Activated naive CD4-positive, alpha-beta T cell treated with Interleukin-2 at 50 U/mL for 16 hours (primary cell): ENCODE measurements at regions not wholly inside any gene's neighbourhood (a gene's known extent, or its start where the extent isn't known, plus 50 kb on each side); places are given as distances from the start of the nearest gene placed in this dataset.
"Not testable (repeated sequence)": the region's sequence is repeated elsewhere in the genome, so short reads cannot be mapped to it uniquely, and the experiment has no call there.

Experiments
- DNase-seq: peaks from one replicate; pipeline ENCODE4 v3.0.0-alpha.2; 2020

DNA sequence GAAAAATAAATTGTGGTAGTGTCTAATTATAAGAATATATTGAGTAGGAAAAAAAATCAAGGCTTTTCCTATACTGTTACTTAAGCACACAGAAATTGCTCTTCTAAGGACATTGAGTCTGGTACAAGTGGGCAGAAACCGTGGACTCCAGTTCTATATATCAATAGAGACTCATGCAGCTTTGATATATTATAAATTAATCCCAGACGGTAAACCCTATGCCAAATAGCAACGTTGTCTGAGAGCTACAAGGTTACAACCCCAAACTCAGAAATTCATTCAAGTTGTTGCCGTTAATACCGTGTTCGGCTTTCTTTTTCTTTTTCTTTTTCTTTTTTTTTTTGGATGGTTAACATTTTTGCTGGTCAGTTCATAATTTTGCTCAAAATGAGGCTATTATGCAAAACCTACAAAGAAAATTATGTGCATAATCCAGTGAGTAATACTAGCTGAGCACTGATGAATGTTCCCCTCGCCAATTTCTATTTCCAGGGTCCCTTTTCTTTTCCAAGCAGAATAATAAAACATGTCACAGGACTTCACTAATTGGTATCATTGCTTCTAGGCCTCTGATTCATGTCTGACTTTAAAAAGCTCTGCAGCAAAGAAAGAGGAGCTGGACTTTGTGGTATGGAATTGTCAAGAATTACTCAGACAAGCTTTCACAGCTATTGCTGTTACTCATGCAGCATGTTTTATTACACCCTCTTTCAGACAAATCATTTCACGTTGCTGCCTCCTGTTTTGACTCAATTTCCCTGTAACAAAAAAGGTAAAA, 737.7 kb downstream of the NLGN4X start:
- no peak for DNase-seq

DNA sequence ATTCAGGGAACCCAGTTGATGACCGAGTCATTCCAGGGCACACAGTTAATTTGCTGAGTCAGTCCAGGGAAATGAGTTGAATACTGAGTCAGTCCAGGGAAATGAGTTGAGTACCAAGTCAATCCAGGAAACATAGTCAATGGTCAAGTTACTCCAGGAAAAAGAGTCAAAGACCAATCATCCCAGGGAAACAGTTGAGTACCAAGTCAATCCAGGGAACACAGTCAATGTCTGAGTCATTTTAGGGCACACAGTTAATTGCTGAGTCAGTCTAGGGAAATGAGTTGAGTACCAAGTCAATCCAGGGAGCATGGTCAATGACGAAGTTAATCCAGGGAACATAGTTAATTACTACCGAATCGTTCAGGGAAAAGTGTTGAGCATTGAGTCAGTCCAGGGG, 754.4 kb downstream of the NLGN4X start:
- DNase-seq = no peak

DNA sequence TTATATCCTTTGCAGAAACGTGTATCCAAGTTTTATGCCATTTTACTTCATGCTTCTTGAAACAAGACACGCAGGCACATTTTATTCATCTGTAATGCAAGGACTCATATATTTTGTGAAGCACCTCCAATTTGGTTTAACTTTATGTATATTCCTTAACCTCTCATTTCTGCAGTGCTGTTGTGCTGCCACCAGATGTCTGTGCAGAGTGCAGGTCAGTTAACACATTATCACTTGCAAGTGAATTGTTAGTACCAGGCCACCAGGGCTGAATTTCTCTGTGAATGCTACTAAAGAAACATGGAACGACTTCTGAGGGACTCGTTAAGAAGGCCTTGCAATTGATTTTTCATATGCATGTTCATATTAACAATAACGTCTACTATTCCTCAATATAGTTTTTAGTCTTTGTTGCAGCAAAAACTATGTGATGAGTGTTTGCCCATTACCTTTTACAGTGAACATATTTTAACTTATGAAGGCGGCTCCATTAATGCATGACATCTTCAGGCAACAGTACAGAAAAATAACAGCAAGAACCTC, 770.3 kb downstream of the NLGN4X start:
- DNase-seq = no peak

DNA sequence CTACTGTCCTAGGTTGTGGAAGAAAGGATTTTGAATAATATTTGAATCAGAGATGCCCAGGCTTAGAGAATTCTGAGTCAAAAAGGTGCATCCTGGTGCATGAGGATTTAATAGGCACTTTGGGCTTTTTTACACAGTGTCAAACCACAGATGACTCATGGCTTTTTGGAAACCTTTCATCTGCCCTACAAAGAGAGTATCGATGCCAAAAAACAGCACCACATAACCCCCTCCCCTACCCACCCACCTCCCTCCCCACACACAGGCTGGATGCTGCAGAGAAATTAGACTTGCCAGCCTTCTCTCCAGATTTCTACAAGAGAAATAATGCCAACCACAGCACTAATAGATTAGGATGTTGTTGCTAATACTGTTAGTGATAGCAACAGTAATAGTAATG, 779.3 kb downstream of the NLGN4X start:
- no peak for DNase-seq

DNA sequence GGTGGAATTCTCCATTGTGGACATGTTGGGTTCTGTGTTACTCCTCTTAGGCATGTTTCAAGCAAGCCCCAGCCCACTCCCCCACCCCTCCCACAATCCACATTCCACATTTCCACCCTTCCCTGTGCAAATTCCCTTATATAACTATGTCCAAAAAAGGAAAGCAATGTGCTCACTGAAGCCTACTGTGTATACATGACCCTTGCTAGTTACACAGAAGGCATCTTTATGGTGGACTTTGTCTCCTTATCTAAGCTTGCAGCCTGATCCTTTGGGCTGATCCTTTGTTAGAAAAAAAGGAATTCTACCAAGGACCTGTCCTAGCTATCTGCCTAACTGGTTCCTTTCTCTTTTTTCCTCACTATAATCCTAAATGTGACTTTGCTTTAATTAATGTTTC, 796.8 kb downstream of the NLGN4X start:
- DNase-seq = no peak

DNA sequence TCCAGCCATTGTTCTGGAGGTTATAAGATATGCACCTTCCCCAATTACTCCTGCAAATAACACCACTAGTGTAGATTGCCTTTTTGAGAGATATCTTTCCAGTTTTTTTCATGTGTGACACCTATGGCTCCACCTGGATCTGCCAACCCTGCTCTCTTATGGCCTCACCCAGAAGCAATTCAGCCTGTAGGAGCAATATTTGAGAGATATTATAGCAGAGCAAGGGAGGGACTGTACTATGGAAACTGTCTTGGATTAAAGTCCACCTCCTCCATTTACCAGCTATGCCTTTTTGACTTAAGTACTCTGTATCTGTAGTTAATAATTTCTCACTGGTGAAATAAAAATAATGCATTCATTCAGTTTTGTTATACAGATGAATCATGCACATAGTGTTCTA, 803.5 kb downstream of the NLGN4X start:
- DNase-seq = no peak

DNA sequence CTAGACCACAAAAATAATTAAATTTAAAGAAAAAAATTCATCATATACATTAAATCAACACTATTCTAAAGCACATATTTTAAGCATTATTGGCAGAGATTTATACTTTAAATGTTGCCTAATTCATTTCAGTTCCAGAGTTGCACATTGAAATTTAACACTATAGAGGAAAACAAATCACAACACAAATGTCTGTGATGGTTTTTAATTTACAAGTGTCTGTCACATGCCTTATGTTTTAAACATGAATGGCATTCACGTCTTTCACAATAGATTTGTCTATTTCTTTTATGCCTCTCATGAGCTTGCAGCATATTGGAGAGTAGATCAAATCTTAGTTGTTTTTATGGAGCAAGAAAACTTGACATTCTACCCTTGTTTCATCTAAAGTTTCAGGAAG, 811.3 kb downstream of the NLGN4X start:
- DNase-seq = no peak

DNA sequence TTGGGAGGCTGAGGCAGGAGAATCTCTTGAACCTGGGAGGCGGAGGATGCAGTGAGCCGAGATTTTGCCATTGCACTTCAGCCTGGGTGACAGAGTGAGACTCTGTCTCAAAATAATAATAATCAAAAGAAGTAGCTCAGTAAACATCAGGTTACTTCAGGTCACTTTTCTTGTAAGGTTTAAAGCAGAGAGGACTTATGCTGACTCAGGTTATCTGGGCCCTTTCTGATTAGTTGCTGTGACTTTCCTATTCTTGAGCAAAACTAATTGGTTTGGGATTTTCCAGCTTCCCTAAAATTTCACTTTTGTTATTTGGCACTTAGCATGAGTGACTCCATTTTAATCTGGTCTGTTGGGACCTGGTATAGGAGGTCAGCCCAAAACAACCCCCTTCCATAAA, 812.9 kb downstream of the NLGN4X start:
- no peak for DNase-seq

DNA sequence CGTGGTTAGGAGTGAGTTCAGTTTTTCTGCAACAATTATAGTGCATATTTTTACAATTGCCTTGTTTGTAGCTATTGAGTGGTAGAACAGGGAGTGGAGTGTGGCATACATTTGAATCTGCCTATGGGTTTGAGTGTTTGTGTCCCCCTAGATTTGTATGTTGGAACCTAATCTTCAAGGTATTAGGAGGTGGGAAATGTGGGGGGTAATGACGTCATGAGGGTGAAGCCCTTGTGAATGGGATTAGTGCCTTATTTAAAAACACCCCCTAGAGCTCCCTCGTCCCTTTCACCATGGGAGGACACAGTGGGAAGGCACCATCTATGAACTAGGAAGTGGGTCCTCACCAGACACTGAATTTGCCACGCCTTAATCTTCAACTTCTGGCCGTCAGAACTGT, 819.6 kb downstream of the NLGN4X start:
- DNase-seq = no peak

DNA sequence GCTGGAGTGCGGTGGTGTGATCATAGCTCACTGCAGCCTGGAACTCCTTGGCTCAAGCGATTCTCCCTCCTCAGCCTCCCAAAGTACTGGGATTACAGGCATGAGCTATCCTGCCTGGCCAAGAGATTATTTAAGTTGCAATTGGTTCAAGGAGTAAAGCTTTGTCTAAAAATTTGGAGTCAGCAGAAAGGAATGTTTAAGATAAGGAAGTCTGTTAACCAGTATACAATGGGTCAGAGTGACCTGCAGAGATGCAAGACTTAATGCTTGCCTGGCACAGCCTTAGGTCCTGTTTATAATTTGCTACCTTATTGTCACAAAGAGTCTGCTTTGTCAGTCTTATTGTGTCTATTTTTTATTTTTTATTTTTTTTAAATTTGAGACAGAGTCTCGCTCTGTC, 826.2 kb downstream of the NLGN4X start:
- no peak for DNase-seq

DNA sequence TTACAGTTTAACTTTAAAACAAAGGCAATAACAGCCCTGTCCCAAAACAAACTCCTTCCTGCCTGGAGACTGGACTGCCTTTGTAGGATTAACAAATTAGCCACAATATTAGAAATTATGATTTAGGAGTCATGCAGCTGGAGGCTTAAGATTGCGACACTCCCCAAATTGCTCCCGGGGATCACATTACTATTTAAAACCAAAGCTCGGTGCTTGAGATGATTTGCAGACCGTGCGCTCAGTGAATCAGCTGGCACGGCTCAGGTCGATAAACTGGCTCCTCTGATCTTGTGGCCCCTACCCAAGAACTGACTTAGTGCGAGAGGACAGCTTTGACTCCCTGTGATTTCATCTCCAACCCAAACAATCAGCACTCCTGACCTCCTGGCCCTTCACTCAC, 829.3 kb downstream of the NLGN4X start:
- no peak for DNase-seq

DNA sequence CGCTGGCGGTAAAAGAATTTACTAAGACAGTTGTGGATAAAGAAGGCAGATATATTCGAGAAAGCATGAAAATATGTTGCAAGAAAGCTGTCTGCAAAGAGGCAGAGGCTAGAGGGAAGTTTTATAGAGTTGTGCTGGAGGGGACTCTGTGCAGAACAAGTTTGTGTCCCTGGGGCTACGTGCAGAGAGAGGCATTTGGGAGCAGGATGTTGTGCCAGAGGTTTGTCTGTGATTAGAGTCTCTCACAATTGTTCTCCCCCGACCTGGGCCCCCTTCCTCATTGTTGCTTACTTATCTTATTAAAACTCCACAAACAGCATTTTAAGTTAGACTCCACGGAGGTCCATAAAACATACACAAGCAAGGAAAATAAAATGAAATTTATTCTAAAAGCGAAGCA, 831.3 kb downstream of the NLGN4X start:
- DNase-seq = no peak

DNA sequence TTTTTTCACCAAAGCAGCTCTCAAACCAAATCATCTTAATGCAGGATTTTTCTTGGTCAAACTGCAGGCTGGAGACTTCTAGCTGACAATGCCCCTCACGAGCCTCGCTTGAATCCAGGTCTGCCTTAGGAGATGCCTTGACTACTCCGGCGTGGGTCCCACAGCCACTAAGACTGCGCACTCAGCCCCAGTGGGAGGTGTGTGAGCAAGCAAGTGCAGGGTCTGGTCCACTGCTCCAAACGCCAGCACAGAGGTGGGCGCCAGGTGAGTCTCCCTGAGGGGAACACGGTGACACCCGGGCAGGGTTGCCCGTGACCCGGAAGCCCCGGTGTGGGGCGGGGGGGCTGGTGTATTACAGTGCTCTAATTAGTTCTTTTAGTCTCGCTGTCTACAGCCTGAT, 838.3 kb downstream of the NLGN4X start:
- DNase-seq = no peak

DNA sequence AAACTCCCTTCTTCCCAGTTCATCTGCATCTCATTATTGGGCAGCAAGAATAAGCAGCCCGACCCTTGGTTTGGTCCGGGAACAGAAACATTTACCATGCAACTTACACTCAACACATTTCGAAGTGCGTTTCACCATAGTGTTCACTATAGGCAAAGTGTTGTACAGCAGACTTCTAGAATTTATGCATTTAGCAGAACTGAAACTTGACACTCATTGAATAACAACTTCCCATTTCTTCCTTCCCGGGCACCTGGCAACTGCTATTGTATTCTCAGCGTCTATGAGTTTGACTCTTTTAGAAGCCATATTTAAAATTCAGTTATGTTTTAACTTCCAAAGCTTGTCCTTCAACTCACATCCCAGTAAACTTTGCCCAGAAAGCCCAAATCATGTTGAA, 840.6 kb downstream of the NLGN4X start:
- DNase-seq = no peak

DNA sequence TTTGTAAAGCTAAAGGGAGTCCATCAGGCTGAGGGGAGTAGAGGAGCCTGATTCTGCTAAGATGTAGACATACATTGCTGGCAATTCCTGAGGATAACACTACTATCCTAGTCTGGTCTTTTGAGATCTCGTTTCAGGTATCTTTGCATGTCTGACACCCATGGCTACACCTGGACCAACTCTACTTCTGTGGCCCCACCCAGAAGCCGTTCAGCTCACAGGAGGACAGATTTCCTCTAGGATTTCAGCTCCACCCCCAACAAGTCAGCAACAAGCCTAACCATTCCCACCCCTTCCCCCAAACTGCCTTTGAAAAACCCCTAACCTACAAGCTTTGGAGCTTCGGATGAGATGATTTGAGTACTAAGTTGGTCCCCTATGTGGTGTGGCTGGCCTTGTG, 848.2 kb downstream of the NLGN4X start:
- no peak for DNase-seq

DNA sequence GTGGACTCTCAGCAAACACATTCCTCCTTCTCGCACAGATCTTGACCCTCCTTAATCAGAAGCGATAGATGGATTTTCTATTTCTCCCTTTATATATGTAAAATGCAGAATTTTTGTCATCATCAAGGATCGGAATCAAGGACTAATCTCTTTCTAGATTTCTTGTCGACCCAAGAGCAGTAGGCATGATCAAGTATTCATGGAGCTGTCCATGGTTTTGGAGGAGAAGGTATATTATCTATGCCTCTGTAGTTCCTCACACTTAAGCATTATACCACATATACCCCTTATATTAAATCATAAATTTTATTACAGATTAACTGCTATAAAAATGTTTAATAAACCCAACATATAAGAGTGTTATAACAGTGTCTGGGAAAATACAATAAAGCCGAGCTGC, 886.8 kb downstream of the NLGN4X start:
- DNase-seq = no peak

DNA sequence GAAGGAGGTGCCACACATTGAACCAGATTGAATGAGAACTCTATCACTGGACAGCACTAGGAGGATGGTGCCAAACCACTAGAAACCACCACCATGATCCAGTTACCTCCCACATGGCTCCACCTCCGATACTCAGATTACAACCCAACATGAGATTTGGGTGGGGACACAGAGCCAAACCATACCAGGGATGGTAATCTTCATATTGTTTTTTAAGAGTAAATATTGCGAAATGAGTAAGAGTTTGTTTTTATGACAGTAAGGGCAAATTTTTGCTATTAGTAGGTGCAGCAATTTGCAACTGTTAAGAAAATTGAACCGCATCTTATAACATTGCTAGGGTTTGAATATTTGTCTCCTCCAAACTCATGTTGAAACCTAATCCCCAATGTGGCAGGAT, 891.5 kb downstream of the NLGN4X start:
- DNase-seq = no peak

DNA sequence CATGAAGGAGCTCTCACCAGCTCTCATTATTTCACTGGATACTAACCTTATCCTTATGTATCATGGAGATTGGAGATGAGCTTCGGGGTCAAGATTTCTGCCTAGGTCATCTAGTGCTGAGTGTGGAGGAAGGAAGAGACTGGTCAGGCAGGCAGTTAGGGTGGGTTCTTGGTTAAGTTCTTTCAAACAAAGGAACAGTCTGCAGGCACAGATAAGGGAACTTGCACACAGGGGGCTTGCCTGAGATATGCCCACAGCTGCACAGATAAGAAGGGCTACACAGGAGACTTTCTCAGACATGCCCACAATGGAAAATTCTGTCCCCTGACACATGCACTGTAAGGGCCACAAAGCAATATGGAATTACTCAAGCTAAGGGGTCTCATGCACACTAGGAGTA, 904.1 kb downstream of the NLGN4X start:
- DNase-seq = no peak

DNA sequence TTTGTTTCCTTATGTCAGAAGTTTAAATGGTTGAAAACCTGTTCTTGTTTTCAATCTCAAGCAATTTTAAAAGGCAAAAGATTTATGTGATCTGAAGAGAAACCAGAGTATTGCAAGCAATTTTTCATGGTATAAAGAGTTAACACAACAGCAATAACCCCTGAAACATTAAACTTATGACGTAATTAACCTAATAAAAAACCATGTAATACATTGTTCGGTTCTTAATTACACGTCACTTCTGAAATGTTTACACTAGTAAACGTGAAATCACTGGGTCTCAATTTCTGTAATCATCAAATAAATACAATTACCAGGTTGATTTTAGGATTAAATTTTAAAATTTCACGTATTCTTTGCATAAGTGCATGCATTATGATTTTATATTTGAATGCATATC, 914.5 kb downstream of the NLGN4X start:
- DNase-seq = no peak

DNA sequence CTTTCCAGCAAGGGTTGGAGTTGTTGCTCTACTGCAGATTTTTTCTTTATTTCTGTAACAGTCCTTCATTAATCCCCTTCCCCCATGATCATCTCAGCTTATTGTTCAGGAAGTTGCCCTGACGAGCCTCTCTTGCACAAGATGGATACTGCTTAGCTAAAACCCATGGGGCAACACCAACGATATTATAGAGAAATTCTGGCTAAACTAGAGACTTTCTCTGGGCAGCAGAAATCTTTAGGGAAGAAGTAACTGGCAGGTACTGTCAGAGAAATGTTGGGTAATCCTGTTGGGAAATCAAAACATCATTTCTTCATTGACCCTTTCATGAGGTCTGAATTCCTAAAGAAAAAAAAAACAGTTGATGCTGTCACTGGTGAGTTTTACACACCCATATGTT, 921.3 kb downstream of the NLGN4X start:
- no peak for DNase-seq

DNA sequence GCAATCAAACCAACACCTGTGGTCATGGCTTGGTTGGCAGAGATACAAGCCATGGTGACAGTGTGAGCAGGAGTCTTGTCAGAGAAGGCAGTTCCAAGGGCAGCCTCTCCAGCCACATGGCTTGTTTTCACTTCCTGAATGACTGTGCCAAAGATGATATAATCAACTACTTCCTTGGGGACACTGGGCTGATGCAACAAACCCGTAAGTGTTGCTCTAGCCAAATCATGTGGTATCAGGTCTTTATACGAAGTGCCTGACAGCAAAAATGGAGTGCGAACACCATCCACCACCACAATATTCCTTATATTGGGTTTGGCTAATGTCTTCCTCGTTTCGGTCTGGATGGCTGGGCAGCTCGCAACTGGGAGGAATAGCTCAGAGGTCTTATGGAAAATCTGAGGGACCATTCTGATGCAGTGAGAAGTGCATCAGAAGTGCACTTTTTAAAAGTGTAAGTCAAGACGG, 922.0 kb downstream of the NLGN4X start:
- no peak for DNase-seq

DNA sequence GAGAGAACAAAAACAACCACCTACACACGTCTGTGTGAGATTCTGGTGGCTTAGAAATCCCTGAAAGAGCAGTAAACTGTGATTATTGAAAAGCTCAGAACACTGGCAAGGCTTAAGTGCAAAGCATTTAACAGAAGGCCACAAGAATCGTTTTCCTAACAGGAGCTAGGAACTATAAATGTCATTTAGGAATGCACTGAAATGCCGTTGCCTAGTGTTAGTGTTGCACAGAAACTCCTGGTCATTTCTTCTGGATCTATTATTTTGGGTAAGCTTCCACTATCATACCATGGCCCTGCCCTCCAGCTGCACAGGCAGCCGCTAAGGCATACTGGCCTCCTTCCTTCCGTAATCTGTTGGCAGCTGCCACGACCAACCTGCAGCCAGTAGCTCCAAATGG, 923.2 kb downstream of the NLGN4X start:
- no peak for DNase-seq

DNA sequence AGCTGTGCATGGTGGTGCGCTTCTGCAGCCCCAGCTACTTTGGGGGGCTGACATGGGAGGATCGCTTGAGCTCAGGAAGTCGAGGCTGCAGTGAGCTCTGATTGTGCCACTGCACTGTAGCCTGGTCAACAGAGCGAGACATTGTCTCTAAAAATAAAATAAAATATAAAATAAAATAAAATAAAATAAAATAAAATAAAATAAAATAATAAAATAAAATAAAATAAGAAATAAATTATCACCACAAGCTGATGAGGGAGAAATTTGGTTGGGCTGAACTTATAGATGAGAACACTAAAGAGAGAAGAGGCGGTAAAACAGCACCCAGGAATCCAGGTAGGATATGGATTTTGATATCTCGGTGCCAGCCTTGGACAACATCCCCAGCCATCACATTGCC, 933.7 kb downstream of the NLGN4X start:
- no peak for DNase-seq

DNA sequence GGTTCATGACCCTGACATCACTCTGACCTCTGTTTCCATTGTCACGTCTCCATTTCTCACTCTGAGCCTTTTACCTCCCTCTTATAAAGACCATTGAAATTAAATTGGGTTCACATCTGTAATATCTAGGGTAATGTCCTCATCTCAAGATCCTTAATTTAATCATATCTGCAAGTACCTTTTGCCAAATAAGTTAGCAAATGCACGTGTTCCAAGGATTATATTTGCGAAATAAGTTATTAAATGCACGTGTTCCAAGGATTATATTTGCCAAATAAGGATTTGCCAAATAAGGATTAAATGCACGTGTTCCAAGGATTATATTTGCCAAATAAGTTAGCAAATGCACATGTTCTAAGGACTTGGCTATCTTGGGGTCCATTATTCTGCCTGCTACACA, 938.0 kb downstream of the NLGN4X start:
- no peak for DNase-seq

DNA sequence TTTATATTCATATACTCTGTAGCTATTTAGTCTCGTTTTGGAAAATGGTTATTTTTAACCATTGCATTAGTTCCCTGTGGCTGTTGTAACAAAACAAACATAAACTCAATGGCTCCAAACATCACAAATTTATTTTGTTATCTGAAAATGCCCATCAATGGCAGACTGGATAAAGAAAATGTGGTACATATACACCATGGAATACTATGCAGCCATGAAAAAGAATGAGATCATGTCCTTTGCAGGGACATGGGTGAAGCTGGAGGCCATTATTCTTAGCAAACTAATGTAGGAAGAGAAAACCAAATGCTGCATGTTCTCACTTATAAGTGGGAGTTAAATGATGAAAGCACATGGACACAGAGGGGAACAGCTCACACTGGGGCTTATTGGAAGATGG, 938.7 kb downstream of the NLGN4X start:
- not testable (repeated sequence) for DNase-seq
